ENCODE measurements at regions not wholly inside any gene's neighbourhood (a gene's known extent, or its start where the extent isn't known, plus 50 kb on each side); places are given as distances from the start of the nearest gene placed in this dataset.

DNA sequence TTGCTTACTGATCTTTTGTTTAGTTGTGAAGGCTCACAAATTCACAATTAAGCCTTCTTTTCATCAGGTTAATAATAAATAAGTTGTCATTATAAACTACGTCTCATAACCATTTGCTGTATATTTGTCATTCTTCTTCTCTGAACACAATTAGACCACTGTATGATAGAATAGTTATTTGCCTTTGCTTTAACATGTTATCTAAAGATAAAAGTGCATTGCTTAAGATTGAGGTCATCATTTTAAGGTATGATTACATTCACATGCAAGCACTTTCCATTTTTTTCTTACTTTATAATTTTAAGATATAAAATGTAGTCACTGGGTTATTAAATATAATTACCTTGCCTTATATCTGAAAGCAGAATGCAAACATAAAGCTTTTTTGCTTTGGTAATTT, 80.1 kb upstream of the GLS start:
- Histone ChIP-seq H3K4me3 (no peak overlapping the region), H3K4me2 (peak overlapping the region; percentile 30), H3K27me3 (ENCODE audit: insufficient read depth) (no peaks in the 10 kb centered on the region), H3K4me1 (ENCODE audit: insufficient read depth) (peaks cover 47% of the 10 kb centered on the region), H3K27ac (ENCODE audit: low read depth) (0 out of 2 replicates have a peak overlapping the region, but pooled peaks have one; percentile 13), H3K79me2 (replicated peaks; ENCODE audit: insufficient read depth) (no peaks in the 10 kb centered on the region), H2AFZ (no peak overlapping the region), H4K20me1 (replicated peaks; ENCODE audit: insufficient read depth) (no peaks in the 10 kb centered on the region), H3K9me2 (ENCODE audit: insufficient read depth) (no peaks in the 10 kb centered on the region), H3K36me3 (ENCODE audit: insufficient read depth) (no peaks in the 10 kb centered on the region), H3F3A (replicated peaks; ENCODE audit: low read depth) (no peaks in the 10 kb centered on the region)
- Mint-ChIP-seq H3K4me1 (peaks cover 36% of the 10 kb centered on the region), H3K27ac (no peak overlapping the region), H3K9me3 (no peaks in the 10 kb centered on the region), H3K36me3 (ENCODE audit: low read depth) (no peaks in the 10 kb centered on the region), H3K27me3 (ENCODE audit: insufficient read depth, low read depth, poor library complexity) (peaks cover 4% of the 10 kb centered on the region), H3K4me3 (no peak overlapping the region)
- DNase-seq (ENCODE audit: low spot score) = no peak
- TF ChIP-seq POLR2AphosphoS5 (IDR thresholded peaks at IDR 0.05; ENCODE audit: low read depth) (no peak), ZNF331 (CRISPR knock-in tag; IDR thresholded peaks at IDR 0.05; ENCODE audit: low read depth) (no peak), ZNF114 (CRISPR knock-in tag; IDR thresholded peaks at IDR 0.05) (no peak), EZH2 (IDR thresholded peaks at IDR 0.05; ENCODE audit: low read depth, unreplicated experiment) (no peak), CREB1 (CRISPR knock-in tag; IDR thresholded peaks at IDR 0.05; ENCODE audit: low read depth) (no peak), NANOG (IDR thresholded peaks at IDR 0.05; ENCODE audit: borderline replicate concordance) (no peak), JUNB (IDR thresholded peaks at IDR 0.05; ENCODE audit: unreplicated experiment) (no peak), EZH2phosphoT487 (IDR thresholded peaks at IDR 0.05; ENCODE audit: unreplicated experiment) (no peak), STAT1 (IDR thresholded peaks at IDR 0.05; ENCODE audit: unreplicated experiment) (no peak)
- TF ChIP-seq, protein P1, sequence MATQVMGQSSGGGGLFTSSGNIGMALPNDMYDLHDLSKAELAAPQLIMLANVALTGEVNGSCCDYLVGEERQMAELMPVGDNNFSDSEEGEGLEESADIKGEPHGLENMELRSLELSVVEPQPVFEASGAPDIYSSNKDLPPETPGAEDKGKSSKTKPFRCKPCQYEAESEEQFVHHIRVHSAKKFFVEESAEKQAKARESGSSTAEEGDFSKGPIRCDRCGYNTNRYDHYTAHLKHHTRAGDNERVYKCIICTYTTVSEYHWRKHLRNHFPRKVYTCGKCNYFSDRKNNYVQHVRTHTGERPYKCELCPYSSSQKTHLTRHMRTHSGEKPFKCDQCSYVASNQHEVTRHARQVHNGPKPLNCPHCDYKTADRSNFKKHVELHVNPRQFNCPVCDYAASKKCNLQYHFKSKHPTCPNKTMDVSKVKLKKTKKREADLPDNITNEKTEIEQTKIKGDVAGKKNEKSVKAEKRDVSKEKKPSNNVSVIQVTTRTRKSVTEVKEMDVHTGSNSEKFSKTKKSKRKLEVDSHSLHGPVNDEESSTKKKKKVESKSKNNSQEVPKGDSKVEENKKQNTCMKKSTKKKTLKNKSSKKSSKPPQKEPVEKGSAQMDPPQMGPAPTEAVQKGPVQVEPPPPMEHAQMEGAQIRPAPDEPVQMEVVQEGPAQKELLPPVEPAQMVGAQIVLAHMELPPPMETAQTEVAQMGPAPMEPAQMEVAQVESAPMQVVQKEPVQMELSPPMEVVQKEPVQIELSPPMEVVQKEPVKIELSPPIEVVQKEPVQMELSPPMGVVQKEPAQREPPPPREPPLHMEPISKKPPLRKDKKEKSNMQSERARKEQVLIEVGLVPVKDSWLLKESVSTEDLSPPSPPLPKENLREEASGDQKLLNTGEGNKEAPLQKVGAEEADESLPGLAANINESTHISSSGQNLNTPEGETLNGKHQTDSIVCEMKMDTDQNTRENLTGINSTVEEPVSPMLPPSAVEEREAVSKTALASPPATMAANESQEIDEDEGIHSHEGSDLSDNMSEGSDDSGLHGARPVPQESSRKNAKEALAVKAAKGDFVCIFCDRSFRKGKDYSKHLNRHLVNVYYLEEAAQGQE (IDR thresholded peaks at IDR 0.05; ENCODE audit: unreplicated experiment) = no peak
- TF ChIP-seq, protein P2, sequence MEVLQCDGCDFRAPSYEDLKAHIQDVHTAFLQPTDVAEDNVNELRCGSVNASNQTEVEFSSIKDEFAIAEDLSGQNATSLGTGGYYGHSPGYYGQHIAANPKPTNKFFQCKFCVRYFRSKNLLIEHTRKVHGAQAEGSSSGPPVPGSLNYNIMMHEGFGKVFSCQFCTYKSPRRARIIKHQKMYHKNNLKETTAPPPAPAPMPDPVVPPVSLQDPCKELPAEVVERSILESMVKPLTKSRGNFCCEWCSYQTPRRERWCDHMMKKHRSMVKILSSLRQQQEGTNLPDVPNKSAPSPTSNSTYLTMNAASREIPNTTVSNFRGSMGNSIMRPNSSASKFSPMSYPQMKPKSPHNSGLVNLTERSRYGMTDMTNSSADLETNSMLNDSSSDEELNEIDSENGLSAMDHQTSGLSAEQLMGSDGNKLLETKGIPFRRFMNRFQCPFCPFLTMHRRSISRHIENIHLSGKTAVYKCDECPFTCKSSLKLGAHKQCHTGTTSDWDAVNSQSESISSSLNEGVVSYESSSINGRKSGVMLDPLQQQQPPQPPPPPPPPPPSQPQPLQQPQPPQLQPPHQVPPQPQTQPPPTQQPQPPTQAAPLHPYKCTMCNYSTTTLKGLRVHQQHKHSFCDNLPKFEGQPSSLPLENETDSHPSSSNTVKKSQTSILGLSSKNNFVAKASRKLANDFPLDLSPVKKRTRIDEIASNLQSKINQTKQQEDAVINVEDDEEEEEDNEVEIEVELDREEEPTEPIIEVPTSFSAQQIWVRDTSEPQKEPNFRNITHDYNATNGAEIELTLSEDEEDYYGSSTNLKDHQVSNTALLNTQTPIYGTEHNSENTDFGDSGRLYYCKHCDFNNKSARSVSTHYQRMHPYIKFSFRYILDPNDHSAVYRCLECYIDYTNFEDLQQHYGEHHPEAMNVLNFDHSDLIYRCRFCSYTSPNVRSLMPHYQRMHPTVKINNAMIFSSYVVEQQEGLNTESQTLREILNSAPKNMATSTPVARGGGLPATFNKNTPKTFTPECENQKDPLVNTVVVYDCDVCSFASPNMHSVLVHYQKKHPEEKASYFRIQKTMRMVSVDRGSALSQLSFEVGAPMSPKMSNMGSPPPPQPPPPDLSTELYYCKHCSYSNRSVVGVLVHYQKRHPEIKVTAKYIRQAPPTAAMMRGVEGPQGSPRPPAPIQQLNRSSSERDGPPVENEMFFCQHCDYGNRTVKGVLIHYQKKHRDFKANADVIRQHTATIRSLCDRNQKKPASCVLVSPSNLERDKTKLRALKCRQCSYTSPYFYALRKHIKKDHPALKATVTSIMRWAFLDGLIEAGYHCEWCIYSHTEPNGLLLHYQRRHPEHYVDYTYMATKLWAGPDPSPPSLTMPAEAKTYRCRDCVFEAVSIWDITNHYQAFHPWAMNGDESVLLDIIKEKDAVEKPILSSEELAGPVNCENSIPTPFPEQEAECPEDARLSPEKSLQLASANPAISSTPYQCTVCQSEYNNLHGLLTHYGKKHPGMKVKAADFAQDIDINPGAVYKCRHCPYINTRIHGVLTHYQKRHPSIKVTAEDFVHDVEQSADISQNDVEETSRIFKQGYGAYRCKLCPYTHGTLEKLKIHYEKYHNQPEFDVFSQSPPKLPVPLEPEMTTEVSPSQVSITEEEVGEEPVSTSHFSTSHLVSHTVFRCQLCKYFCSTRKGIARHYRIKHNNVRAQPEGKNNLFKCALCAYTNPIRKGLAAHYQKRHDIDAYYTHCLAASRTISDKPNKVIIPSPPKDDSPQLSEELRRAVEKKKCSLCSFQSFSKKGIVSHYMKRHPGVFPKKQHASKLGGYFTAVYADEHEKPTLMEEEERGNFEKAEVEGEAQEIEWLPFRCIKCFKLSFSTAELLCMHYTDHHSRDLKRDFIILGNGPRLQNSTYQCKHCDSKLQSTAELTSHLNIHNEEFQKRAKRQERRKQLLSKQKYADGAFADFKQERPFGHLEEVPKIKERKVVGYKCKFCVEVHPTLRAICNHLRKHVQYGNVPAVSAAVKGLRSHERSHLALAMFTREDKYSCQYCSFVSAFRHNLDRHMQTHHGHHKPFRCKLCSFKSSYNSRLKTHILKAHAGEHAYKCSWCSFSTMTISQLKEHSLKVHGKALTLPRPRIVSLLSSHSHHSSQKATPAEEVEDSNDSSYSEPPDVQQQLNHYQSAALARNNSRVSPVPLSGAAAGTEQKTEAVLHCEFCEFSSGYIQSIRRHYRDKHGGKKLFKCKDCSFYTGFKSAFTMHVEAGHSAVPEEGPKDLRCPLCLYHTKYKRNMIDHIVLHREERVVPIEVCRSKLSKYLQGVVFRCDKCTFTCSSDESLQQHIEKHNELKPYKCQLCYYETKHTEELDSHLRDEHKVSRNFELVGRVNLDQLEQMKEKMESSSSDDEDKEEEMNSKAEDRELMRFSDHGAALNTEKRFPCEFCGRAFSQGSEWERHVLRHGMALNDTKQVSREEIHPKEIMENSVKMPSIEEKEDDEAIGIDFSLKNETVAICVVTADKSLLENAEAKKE (CRISPR knock-in tag; IDR thresholded peaks at IDR 0.05) = no peak
- TF ChIP-seq, protein P3, sequence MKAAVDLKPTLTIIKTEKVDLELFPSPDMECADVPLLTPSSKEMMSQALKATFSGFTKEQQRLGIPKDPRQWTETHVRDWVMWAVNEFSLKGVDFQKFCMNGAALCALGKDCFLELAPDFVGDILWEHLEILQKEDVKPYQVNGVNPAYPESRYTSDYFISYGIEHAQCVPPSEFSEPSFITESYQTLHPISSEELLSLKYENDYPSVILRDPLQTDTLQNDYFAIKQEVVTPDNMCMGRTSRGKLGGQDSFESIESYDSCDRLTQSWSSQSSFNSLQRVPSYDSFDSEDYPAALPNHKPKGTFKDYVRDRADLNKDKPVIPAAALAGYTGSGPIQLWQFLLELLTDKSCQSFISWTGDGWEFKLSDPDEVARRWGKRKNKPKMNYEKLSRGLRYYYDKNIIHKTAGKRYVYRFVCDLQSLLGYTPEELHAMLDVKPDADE (IDR thresholded peaks at IDR 0.05) = no peak
- TF ChIP-seq, protein P4, sequence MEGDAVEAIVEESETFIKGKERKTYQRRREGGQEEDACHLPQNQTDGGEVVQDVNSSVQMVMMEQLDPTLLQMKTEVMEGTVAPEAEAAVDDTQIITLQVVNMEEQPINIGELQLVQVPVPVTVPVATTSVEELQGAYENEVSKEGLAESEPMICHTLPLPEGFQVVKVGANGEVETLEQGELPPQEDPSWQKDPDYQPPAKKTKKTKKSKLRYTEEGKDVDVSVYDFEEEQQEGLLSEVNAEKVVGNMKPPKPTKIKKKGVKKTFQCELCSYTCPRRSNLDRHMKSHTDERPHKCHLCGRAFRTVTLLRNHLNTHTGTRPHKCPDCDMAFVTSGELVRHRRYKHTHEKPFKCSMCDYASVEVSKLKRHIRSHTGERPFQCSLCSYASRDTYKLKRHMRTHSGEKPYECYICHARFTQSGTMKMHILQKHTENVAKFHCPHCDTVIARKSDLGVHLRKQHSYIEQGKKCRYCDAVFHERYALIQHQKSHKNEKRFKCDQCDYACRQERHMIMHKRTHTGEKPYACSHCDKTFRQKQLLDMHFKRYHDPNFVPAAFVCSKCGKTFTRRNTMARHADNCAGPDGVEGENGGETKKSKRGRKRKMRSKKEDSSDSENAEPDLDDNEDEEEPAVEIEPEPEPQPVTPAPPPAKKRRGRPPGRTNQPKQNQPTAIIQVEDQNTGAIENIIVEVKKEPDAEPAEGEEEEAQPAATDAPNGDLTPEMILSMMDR (conservative IDR thresholded peaks at IDR 0.05; ENCODE audit: low read depth in 2 of 2) = no peak
- ATAC-seq = no peak

Measured in GM23338 (cell line).